Muscle layer of colon (tissue), 2 donors: ENCODE measurements at regions not wholly inside any gene's neighbourhood (a gene's known extent, or its start where the extent isn't known, plus 50 kb on each side); places are given as distances from the start of the nearest gene placed in this dataset.

Experiments used
- H3K27ac ChIP-seq: one replicate; pipeline ENCODE4 v1.7.0; 2013; ENCODE audit warnings: low read depth, mild to moderate bottlenecking, low read length, moderate library complexity
- H3K27me3 ChIP-seq, 2 donors: one replicate each; pipeline ENCODE4 v1.7.0; 2013; ENCODE audit warnings: low read length in 2 of 2, mild to moderate bottlenecking in 2 of 2; ENCODE audit not compliant: insufficient read depth in 2 of 2, control insufficient read depth in 1 of 2
- H3K36me3 ChIP-seq: one replicate; pipeline ENCODE4 v1.7.0; 2013; ENCODE audit warnings: mild to moderate bottlenecking, low read length; ENCODE audit not compliant: insufficient read depth
- H3K4me1 ChIP-seq: one replicate; pipeline ENCODE4 v1.7.0; 2013; ENCODE audit warnings: mild to moderate bottlenecking, low read length; ENCODE audit not compliant: insufficient read depth
- H3K4me3 ChIP-seq, 2 donors: one replicate each; pipeline ENCODE4 v1.7.0; 2013; ENCODE audit warnings: low read length in 2 of 2, low read depth in 1 of 2, mild to moderate bottlenecking in 1 of 2, moderate library complexity in 1 of 2
- H3K9ac ChIP-seq: one replicate; pipeline ENCODE4 v1.7.0; 2013; ENCODE audit warnings: low read length
- H3K9me3 ChIP-seq: one replicate; pipeline ENCODE4 v1.7.0; 2013; ENCODE audit warnings: mild to moderate bottlenecking, low read length
- donor health status: abdominal sarcoma.
- donor health status: Adenocarcinoma of cecum.

GRCh38 chr20:60764771-60765170, 487.3 kb upstream of the CDH4 start:
- no peaks in the 10 kb centered on the region for H3K4me1 ChIP-seq
- H3K27ac ChIP-seq: no peak overlapping the region
- H3K27me3 ChIP-seq: no peaks in the 10 kb centered on the region

GRCh38 chr20:60765821-60766403, 486.1 kb upstream of the CDH4 start:
- no peaks in the 10 kb centered on the region for H3K4me1 ChIP-seq

More at GRCh38 chr20:60764771-60765170, 487.3 kb upstream of the CDH4 start:
- Histone ChIP-seq H3K36me3 (no peaks in the 10 kb centered on the region), H3K9ac (no peak overlapping the region), H3K4me3 (no peak overlapping the region), H3K9me3 (no peaks in the 10 kb centered on the region)

GRCh38 chr20:60768216-60768615, 483.8 kb upstream of the CDH4 start:
- no peak overlapping the region for H3K27ac ChIP-seq
- no peaks in the 10 kb centered on the region for H3K9me3 ChIP-seq
- H3K4me1 ChIP-seq: no peaks in the 10 kb centered on the region
- no peak overlapping the region for H3K9ac ChIP-seq
- H3K4me3 ChIP-seq: no peak overlapping the region
- H3K27me3 ChIP-seq: no peaks in the 10 kb centered on the region
- H3K36me3 ChIP-seq: no peaks in the 10 kb centered on the region

More at GRCh38 chr20:60765821-60766403, 486.1 kb upstream of the CDH4 start:
- H3K4me3 ChIP-seq: no peak overlapping the region
- no peaks in the 10 kb centered on the region for H3K9me3 ChIP-seq
- no peak overlapping the region for H3K27ac ChIP-seq
- H3K27me3 ChIP-seq: no peaks in the 10 kb centered on the region
- no peak overlapping the region for H3K9ac ChIP-seq
- H3K36me3 ChIP-seq: no peaks in the 10 kb centered on the region

GRCh38 chr20:60780388-60781025, 471.6 kb upstream of the CDH4 start:
- no peak overlapping the region for H3K9ac ChIP-seq
- no peak overlapping the region for H3K4me3 ChIP-seq
- H3K9me3 ChIP-seq: no peaks in the 10 kb centered on the region
- no peak overlapping the region for H3K27ac ChIP-seq
- H3K27me3 ChIP-seq: no peaks in the 10 kb centered on the region
- no peaks in the 10 kb centered on the region for H3K4me1 ChIP-seq
- no peaks in the 10 kb centered on the region for H3K36me3 ChIP-seq

- H3K27ac ChIP-seq: no peak overlapping the region
- no peaks in the 10 kb centered on the region for H3K27me3 ChIP-seq
- H3K4me1 ChIP-seq: no peaks in the 10 kb centered on the region
- H3K36me3 ChIP-seq: no peaks in the 10 kb centered on the region
- H3K4me3 ChIP-seq: no peak overlapping the region
- no peaks in the 10 kb centered on the region for H3K9me3 ChIP-seq
- H3K9ac ChIP-seq: no peak overlapping the region
Measured at GRCh38 chr20:60782959-60783625, 469.0 kb upstream of the CDH4 start.

GRCh38 chr20:60785301-60785700, 466.8 kb upstream of the CDH4 start:
- Histone ChIP-seq H3K27ac (no peak overlapping the region), H3K9ac (no peak overlapping the region), H3K4me3 (no peak overlapping the region), H3K9me3 (no peaks in the 10 kb centered on the region), H3K36me3 (no peaks in the 10 kb centered on the region), H3K27me3 (no peaks in the 10 kb centered on the region), H3K4me1 (no peaks in the 10 kb centered on the region)

GRCh38 chr20:60785785-60786184, 466.3 kb upstream of the CDH4 start:
- Histone ChIP-seq H3K9me3 (no peaks in the 10 kb centered on the region), H3K27me3 (no peaks in the 10 kb centered on the region), H3K9ac (no peak overlapping the region), H3K27ac (no peak overlapping the region), H3K4me3 (no peak overlapping the region), H3K4me1 (no peaks in the 10 kb centered on the region), H3K36me3 (no peaks in the 10 kb centered on the region)

GRCh38 chr20:60786686-60787217, 465.3 kb upstream of the CDH4 start:
- Histone ChIP-seq H3K9me3 (no peaks in the 10 kb centered on the region), H3K27me3 (no peaks in the 10 kb centered on the region), H3K36me3 (no peaks in the 10 kb centered on the region), H3K4me1 (no peaks in the 10 kb centered on the region), H3K27ac (no peak overlapping the region), H3K9ac (no peak overlapping the region), H3K4me3 (no peak overlapping the region)

GRCh38 chr20:60787276-60787675, 464.8 kb upstream of the CDH4 start:
- Histone ChIP-seq H3K27ac (no peak overlapping the region), H3K4me1 (no peaks in the 10 kb centered on the region), H3K36me3 (no peaks in the 10 kb centered on the region), H3K9me3 (no peaks in the 10 kb centered on the region), H3K4me3 (no peak overlapping the region), H3K27me3 (no peaks in the 10 kb centered on the region), H3K9ac (no peak overlapping the region)

- no peak overlapping the region for H3K4me3 ChIP-seq
- H3K27me3 ChIP-seq: no peaks in the 10 kb centered on the region
- no peak overlapping the region for H3K9ac ChIP-seq
- no peak overlapping the region for H3K27ac ChIP-seq
- no peaks in the 10 kb centered on the region for H3K36me3 ChIP-seq
- no peaks in the 10 kb centered on the region for H3K4me1 ChIP-seq
- H3K9me3 ChIP-seq: no peaks in the 10 kb centered on the region
Measured at GRCh38 chr20:60788070-60788469, 464.0 kb upstream of the CDH4 start.

GRCh38 chr20:60789399-60789798, 462.7 kb upstream of the CDH4 start:
- Histone ChIP-seq H3K9ac (no peak overlapping the region), H3K4me1 (no peaks in the 10 kb centered on the region), H3K4me3 (no peak overlapping the region), H3K27ac (no peak overlapping the region), H3K36me3 (no peaks in the 10 kb centered on the region), H3K27me3 (no peaks in the 10 kb centered on the region), H3K9me3 (no peaks in the 10 kb centered on the region)
